ENCODE measurements at regions not wholly inside any gene's neighbourhood (a gene's known extent, or its start where the extent isn't known, plus 50 kb on each side); places are given as distances from the start of the nearest gene placed in this dataset.

- DNase-seq: no peak
Observed at GRCh38 chr1:198040880-198041279, 115.9 kb upstream of the NEK7 start.

- no peak for DNase-seq
Observed at GRCh38 chr1:198042168-198042567, 114.6 kb upstream of the NEK7 start.

GRCh38 chr1:198047913-198048312 lies 108.9 kb upstream of the NEK7 start:
- no peak for DNase-seq

GRCh38 chr1:198054510-198054909 lies 102.3 kb upstream of the NEK7 start:
- no peak for DNase-seq

- peak; percentile 2 for DNase-seq
Observed at GRCh38 chr1:198056255-198056654, 100.5 kb upstream of the NEK7 start.

GRCh38 chr1:198064181-198064580 lies 92.6 kb upstream of the NEK7 start:
- DNase-seq: no peak

GRCh38 chr1:198068285-198068684 lies 88.5 kb upstream of the NEK7 start:
- DNase-seq: no peak

- DNase-seq: peak; percentile 43
Observed at GRCh38 chr1:198072177-198072576, 84.6 kb upstream of the NEK7 start.

- DNase-seq: no peak
Observed at GRCh38 chr1:198075296-198075695, 81.5 kb upstream of the NEK7 start.

GRCh38 chr1:198079432-198079951 lies 77.3 kb upstream of the NEK7 start:
- DNase-seq: no peak

GRCh38 chr1:198082576-198082975 lies 74.2 kb upstream of the NEK7 start:
- no peak for DNase-seq

GRCh38 chr1:198083549-198083948 lies 73.2 kb upstream of the NEK7 start:
- DNase-seq: no peak

GRCh38 chr1:198084241-198084908 lies 72.4 kb upstream of the NEK7 start:
- no peak for DNase-seq

- peak; percentile 34 for DNase-seq
Observed at GRCh38 chr1:198086051-198086745, 70.6 kb upstream of the NEK7 start.

GRCh38 chr1:198087831-198088230 lies 69.0 kb upstream of the NEK7 start:
- DNase-seq: no peak

GRCh38 chr1:198088360-198089071 lies 68.3 kb upstream of the NEK7 start:
- peak; percentile 68 for DNase-seq

GRCh38 chr1:198096390-198096789 lies 60.4 kb upstream of the NEK7 start:
- DNase-seq: no peak

- no peak for DNase-seq
Observed at GRCh38 chr1:198099755-198100154, 57.0 kb upstream of the NEK7 start.

- DNase-seq: no peak
Observed at GRCh38 chr1:198101716-198102453, 54.9 kb upstream of the NEK7 start.

- DNase-seq: no peak
Observed at GRCh38 chr1:198102454-198102827, 54.4 kb upstream of the NEK7 start.

GRCh38 chr1:198105185-198105584 lies 51.6 kb upstream of the NEK7 start:
- DNase-seq: no peak

GRCh38 chr1:198106011-198106410 lies 50.8 kb upstream of the NEK7 start:
- no peak for DNase-seq

Measured in dermis blood vessel endothelial cell (primary cell).